DMS 273 treated with DMSO at 0.1 percent for 48 hours (cell line): ENCODE measurements at regions not wholly inside any gene's neighbourhood (a gene's known extent, or its start where the extent isn't known, plus 50 kb on each side); places are given as distances from the start of the nearest gene placed in this dataset.
"Not testable (repeated sequence)": the region's sequence is repeated elsewhere in the genome, so short reads cannot be mapped to it uniquely, and the experiment has no call there.

ENCODE experiments used
- DNase-seq: peaks from one replicate; lab custom pipeline; 2025; lab: John Stamatoyannopoulos, UW

DNA sequence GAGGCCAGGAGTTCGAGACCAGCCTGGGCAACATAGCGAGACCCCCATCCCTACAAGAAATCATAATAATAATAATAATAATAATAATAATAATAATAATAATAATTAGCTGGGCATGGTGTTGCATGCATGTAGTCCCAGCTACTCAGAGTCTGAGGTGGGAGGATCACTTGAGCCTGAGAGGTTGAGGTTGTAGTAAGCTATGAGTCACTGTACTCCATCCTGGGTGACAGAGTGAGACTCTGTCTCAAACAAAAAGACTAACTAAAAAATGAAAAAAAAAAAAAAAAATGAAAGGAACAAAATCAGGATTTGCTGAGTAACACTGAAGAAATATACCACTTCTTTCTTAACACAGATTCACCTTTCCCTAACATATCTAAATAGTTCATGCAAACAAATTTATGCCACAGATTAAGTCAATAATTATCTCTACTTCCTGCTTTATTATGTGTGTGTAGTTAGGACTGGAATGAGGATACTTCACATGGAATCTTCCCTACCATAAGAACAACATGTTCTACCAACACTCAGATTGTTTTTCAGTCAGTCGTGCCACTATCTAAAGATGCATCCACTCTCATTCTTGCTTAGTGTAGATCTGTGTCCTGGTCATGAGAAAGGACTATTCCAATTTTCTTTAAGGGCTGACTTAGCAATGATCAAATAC is 928.7 kb downstream of the SLC4A3 start:
- DNase-seq, result no peak

DNA sequence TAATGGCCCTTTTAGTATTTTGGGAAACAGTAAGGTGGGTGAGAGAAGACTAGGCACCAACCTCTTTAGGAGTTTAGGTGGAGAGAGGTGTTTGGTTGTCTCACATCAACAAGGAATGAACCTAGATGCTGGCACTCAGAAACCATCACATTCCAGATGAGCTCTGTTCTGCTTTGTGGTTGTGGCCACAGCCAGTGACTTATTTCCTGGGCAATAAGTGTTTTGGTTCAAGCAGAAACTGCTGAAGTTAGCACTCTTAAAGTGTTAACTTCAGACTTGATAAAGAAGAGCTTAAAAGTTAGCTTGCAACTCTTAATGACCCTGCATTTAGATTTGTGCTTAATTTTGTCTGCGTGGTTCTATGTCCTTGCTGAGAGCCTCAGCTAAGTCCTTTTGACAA is 929.2 kb downstream of the SLC4A3 start:
- DNase-seq, result no peak

DNA sequence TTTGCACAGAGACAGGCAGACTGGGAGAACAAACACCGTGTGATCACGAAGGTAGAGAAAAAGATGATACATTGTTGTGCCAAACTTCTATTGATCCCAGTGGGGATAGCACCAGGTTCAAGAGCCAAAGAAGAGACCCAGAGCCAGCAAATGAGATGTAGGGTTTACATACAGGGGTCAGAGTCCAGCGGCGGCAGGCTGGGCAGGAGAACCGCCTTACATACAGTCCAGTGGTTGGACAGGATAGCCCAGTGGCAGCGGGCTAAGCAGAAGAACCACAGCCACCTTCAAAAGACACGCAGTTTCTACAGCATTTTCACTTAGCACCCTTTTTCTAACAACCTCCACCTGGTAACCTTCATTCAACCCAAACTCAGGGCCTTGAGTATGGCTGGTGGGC is 932.8 kb downstream of the SLC4A3 start:
- no peak for DNase-seq

DNA sequence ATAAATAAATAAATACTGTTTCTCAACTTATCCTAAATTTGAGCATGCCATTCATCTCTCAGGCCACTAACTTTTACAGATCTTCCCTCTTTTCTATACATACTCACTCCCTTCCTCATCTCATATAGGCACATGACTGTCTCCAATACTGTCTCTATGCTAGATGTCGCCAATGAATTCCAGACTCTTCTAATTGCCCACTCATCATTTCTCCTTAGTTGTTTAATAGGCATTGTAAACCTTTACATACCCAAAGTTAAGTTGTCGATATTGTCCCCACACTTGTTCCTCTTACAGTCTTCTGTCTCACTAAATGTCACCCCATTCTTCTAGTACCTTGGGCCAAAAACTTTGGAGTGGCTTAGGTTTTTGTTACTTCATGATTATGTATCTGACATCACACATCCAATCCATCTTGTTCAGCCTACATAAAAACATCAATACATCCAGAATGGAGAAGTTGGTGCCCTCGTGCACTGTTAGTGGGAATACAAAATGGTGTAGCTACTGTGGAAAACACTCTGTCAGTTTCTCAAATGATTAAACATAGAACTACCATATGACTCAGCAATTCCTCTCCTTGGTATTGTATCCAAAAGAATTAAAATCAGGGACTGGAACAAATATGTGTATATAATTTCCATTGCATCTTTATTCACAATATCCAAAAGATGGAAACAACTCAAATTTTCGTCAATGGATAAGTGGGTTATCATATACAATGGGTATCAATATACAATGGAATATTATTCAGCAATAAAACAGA is 935.1 kb downstream of the SLC4A3 start:
- DNase-seq, result no peak

DNA sequence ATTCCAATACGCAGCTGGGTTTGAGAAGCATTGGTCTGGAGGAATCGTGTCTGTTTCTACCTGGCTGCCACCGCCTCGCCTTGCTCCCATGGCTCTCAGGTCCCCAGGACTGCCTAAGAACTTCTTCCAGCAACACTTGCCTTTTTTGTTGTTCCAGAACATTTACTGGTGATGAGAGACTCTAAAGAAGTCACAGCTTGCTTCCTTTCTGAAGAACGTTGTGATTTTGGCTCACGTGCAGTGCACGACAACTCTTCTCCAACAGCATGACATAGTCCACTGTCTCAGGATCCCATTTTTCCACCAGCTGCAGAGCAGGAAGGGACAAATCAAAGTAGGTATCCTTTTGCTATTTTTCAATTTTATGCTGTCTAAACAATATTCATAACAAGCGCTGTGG is 940.9 kb downstream of the SLC4A3 start:
- no peak for DNase-seq

DNA sequence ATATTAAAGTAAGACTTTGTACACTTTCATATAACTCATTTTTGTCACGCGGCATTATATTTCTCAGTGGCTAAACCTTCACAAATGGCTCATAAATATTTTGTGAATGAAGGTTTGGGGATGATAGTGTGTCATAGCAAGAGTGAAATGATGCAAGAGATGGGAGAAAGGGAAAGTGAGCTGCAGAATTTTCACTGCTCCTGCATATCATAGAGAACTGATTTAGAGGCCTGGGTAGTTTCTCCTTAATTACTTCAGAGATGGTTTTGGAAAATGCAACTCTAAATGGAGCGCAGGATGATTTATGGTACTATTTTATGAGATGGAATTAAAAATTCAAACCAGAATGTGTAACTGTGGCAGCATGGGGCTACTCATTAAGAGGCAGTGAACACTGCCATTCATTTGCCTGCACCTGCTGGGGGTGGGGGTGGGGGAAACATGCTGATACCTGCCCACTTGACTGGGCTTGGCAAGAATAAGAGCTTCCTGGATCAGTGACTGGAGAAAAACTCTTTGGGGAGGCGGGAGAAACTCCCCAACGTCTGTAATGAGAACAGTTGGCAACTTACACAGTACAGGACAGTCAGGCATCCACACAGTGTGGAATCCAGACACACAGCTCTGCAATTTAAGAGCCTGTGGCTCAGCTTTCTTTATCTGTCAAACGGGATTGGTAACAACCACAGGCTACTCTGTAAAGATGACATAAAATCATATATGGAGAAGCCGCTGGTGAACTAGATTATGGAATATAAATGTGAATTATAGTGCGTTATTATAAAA is 941.9 kb downstream of the SLC4A3 start:
- no peak for DNase-seq

DNA sequence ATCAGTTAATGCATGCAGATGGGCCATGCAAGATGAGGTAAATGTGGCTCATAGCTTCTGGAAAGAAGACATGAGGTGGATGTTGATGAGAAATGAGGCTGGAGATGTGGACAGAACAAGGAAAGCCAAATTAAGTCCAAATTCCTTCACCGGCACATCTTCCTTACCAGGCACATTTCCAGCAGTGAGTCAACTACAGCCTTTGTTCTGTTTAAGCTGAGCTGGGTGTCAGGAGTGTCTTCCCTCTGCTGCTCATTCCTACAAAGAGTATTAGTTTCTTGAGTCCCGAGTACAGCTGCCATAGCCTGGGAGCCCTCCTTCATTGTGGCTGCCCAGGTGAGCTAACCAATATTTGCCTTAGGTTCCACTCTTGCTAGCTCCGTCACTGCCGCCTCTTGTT is 945.0 kb downstream of the SLC4A3 start:
- no peak for DNase-seq

DNA sequence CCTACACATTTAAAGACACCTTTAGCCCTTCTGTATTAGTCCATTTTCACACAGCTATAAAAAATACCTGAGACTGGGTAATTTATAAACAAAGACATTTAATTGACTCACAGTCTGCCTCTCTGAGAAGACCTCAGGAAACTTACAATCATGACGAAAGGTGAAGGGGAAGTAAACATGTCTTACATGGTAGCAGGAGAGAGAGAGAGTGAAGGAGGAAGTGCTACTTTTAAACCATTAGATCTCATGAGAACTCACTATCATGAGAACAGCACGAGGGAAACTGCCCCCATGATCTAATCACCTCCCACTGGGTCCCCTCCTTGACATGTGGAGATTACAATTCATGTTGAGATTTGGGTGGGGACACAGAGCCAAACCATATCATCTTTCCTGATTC is 946.6 kb downstream of the SLC4A3 start:
- no peak for DNase-seq

DNA sequence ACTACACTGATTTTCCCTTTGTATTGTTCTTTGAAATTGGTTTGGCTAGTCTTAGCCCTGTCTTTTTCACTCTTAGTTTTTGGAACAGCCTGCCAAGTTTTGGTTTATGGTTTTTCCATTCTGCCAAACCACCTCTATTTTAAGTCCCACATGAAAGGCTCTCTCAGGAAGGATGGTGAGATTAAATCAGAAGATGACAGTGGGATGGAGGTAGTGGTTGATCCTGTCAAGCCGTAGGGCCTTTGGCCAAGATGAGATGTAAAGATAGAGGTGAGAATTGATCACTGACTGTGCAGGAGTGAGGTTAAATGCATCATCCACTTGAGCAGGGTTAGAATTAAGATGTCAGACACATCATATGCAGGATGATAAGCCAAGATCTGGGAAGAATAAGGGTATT is 948.5 kb downstream of the SLC4A3 start:
- no peak for DNase-seq

DNA sequence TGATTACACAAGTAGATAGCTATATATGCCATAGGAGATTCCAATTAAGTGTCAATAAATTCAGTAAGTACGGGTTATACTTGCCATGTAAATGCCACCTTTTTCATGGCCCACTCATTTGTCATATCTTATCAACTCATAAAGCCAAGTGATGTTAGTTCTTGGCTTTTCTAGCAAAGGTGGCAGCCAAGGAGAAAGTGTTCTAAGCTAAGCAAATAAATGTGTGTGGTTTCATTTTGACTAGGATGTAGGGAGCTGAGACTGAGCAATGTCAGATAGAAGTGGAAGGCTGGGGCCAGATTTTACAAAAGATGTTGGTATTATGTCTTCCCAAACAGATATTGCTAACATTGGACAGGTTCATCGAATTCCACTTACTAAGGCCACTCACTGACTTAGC is 952.0 kb downstream of the SLC4A3 start:
- DNase-seq, result no peak

DNA sequence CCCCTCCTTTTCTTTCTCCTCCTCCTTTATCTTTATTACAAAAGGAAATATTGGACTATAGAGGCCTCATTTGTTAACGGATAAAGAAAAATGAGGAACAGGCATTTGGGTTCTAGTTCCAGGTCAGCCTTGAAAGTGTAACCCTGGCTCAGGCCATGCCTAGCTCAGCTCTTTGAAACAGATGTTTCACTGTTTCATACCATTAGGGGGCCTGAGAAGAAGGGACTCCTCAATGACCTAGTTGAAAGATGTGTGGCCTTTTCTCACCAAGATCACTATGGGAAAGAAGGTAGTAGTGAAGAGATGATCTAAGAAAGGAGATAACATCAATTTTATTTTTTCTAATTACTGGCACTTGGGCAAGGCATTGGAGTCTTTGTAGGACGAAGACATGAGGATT is 952.7 kb downstream of the SLC4A3 start:
- no peak for DNase-seq

DNA sequence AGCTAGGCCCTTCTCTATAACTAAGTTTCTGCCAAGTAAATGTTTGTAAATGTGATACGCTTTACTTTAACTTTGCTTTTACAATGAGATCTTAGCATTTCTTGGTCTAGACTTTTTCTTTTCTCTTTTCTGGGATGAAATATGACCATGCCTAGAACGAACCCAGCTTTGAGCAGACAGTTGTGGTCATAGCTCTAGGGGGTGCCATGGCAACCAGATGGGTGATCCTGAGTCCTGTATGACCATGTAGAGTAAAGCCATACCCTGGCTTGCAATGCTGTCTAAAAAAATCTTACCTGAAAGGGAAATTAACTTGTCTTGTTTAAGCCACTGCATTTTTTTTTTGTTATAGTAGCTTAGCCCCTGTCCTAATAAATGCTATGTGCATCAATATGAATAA is 956.3 kb downstream of the SLC4A3 start:
- DNase-seq, result no peak

DNA sequence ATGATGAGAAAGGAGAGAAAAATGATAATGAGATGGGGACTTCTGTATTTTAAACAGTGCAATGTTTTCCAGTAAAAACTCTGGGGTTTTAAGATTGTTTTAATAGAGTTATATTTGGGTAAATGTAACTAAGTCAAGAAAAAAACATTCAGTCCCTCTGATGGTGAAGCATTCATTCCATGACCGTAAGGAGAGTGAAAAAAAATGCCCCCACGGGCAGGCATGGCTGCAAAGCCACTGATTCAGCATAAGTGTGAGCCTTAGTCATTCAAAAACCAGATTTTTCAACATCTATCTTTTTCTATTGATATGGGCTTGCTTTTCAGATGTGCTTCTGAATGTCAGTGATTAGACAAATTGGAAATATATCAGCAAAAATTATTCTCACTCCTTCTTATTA is 957.8 kb downstream of the SLC4A3 start:
- DNase-seq, result no peak

DNA sequence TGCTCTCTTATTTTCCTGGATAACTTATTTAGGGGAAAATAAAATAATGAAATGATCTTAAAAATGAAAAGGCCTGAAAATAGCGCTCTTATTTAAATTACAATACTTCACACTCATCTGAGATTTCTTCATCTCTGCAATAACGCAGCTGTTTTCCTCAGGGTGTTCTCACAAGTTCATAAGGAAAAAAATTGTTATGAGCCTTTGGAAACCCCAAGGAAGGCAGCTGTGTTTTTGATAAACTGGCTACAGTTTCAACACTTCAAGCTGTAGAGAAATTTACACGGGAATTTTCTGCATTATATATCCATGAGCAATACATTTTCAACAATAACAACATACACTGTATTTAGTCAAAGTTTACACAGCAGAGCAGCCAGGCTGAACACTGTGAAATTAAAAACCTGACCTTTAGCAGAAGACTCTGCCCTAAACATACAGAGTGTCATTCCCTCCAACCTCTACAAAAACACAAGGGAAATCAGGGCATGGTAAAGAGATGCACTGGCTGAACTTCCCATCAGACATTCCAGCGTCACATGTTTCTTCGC is 959.6 kb downstream of the SLC4A3 start:
- no peak for DNase-seq

DNA sequence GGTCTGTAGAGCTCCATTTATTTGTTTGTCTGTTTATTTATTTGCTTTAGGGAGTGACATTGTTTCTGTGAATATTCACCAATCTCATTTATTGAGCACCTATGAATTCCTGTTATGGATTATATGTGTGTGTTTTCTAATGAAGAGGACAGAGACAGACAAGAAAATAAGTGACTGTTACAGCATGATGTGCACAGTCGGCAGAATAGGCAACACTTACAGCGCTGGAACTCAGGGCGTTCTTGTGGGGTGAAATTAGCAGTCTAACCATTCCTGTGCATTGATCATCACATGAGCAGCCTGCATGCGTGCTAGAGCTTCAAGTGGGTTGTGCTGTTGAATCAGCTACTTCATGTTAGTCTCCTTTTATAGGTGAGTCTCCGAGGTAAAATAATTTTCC is 960.7 kb downstream of the SLC4A3 start:
- no peak for DNase-seq

DNA sequence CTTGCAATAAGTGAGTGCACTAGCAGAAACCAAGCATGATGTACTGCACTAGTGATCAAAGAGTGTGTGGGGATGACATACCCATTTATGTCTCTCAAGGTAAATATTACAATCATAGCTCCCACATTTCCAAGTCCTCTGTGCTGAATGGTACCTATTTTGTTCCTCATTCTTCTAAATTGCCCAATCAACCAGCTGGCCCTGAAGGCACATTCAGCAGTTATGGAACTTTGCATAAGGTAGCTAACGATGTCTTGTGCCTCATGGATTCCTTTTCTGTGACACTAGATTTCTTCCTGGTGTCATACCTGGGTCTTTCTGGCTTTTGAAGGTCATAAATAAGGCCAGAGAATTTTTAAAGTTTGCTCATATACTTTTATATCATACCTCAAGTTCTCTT is 963.0 kb downstream of the SLC4A3 start:
- DNase-seq, result no peak

DNA sequence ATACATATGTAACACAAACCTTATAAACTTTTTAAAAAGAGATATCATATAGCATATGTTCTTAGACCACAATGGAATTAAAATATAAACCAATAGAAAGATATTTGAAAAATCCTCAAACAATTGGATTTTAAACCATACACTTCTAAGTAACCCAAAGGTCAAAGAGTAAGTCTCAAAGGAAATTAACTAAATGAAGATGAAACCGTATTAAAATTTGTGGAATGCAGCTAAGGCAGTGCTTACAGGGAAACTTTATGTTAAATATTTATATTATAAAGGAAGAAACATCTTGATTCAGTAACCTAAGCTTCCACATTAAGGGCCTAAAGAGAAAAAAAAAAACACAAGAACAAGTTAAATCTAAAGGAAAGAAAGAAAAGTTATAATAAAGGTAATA is 966.1 kb downstream of the SLC4A3 start:
- DNase-seq, result no peak

DNA sequence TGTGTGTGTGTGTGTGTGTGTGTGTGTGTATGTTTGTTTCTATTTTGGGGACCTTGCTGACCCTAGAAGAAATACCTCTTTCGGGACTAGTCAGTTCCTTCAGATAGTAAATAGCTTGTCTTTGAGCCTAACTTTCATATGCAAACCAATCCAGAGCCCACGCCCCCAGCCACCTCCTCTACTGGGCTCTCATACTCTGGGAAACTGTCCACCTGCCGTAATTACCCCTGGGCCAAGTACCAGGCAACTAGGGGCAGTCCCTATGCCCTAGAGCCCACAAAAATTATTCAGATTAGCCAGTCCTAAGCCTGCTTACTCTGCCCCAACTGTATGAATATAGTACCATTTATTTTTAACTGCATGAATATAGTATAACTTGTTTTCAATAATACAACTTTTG is 970.4 kb downstream of the EPHA4 start:
- DNase-seq, result no peak

DNA sequence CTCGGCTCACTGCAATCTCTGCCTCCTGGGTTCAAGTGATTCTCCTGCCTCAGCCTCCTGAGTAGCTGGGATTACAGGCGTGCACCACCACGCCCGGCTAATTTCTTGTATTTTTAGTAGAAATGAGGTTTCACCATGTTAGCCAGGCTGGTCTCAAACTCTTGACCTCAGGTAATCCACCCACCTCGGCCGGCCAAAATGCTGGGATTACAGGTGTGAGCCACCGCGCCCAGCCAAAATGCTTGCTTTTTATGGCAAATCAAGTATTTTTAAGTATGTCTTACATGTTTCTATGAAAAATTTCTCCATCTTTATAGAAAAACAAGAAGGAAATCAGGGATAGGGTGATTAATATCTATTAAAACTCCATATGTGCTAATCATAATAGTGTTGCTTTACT is 959.1 kb downstream of the EPHA4 start:
- DNase-seq, result not testable (repeated sequence)

DNA sequence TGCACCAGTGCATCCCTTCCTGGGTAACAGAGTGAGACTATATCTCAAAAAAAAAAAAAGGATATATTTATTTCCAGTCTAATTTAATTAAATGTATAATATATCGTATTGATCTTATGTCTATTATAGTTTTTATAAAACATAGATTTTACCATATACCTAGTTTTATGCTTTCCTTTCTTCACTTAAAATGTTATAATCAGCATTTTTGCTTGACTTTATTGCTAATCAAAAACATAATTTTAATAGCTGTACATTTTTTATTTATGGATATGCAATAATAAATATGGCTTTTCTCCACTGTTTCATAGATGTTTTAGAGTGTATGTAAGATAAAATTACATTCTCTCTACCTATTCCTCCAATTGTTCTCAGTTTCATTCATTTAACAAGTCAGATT is 958.0 kb downstream of the EPHA4 start:
- DNase-seq, result no peak

DNA sequence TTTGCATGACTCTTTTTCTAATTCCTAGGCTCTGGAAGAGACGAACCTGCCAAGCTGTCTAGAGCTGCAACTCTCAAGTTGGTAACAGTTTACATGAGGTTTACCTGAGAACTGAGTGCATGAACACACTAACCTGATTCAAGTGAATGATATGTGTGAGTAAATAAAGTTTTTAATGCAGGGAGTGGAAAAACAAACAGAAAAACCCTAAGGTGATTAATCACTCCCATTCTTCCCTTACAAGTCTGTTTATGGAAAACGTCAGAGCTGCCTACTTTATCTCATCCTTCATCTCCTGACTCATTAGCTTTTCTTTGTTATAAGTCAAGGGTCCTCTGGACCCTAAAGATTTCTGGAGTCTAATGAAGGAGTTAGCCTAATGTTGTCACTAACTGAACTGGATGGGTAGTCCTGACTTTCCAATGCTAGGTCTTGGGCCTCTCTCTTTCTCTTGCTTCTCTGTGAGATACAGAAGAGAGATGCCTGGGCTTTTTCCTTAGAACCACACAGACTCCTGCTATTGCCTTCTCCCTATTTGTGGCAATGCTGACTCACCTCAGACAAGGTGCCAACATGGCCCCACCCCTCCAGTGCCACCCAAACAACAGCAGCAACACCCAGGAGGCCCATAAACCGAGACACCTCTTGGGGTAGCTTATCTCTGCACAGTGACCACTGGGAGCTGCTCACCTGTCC is 952.4 kb downstream of the EPHA4 start:
- DNase-seq, result no peak

DNA sequence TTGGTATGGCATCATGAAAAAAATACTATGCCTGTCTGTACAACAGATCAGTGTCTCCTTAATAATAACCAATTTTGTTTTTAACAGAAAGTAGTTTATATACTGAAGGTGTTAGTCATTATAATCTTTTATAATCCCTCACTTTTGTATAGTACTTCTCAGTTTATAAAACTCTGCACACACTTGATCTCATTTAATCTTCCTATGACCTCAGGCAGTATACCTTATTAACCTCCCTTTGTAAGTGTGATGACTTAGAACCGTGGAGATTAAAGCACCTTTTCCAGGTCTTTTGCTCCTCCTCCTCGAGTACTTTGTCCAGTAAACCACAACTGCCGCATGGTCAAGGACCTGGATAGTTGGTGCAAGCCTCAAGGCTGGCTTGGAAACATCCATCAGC is 945.5 kb downstream of the EPHA4 start:
- DNase-seq, result no peak
